B cell (primary cell): ENCODE measurements at regions not wholly inside any gene's neighbourhood (a gene's known extent, or its start where the extent isn't known, plus 50 kb on each side); places are given as distances from the start of the nearest gene placed in this dataset.

Experiments used
- ATAC-seq: fragments of 200-7000 bp; cut with Tn5 transposase; one replicate; pipeline ENCODE4 v1.10.0; 2021; ENCODE audit warnings: low read depth, mild to moderate bottlenecking, moderate number of reproducible peaks, moderate library complexity
- CTCF ChIA-PET: fragments of 350-600 bp; sonication (Branson Sonifier 250); formaldehyde crosslinking; loops from one replicate; lab custom pipeline; 2021; ENCODE audit warnings: antibody characterized with exemption, inconsistent platforms; lab: Charles Lee
- POLR2A ChIA-PET: fragments of 350-600 bp; sonication (Branson Sonifier 250); formaldehyde crosslinking; loops from one replicate; lab custom pipeline; 2021; ENCODE audit warnings: antibody characterized with exemption; lab: Charles Lee
- DNase-seq: peaks from one replicate; pipeline ENCODE4 v3.0.0; 2013
- H2AFZ ChIP-seq: 2 replicates; pipeline ENCODE4 v1.6.1; 2012; ENCODE audit warnings: mild to moderate bottlenecking, low read depth, low read length; ENCODE audit not compliant: insufficient read depth, poor library complexity, severe bottlenecking
- H3K27ac ChIP-seq, 2 donors: 1 replicate in 1 of 2; 2 replicates in 1 of 2; pipeline ENCODE4 v1.5.1; 2012 to 2013; ENCODE audit warnings: low read length in 2 of 2, mild to moderate bottlenecking in 2 of 2, moderate library complexity in 1 of 2
- H3K27me3 ChIP-seq, 4 experiments: fragments of 200-600 bp in 1 of 4; sonication (generic) in 1 of 4; replicated peaks in 1 of 4; 1 replicate in 2 of 4; 2 replicates in 2 of 4; pipeline versions ENCODE4 v1.6.1 to v1.7.0; 2013 to 2016; ENCODE audit warnings: low read length in 3 of 4, mild to moderate bottlenecking in 2 of 4, mixed read lengths in 1 of 4, moderate library complexity in 1 of 4; ENCODE audit not compliant: insufficient read depth in 4 of 4, control insufficient read depth in 3 of 4; ENCODE audit errors: control extremely low read depth in 1 of 4
- H3K36me3 ChIP-seq, 2 experiments: replicated peaks in 1 of 2; 1 replicate in 1 of 2; 2 replicates in 1 of 2; pipeline versions ENCODE4 v1.6.1 to v1.7.1; 2013; ENCODE audit warnings: low read length in 1 of 2; ENCODE audit not compliant: insufficient read depth in 2 of 2, control insufficient read depth in 1 of 2; ENCODE audit errors: control extremely low read depth in 1 of 2, extremely low read depth in 1 of 2
- H3K4me1 ChIP-seq, 2 donors: fragments of 200-600 bp in 1 of 2; sonication (generic) in 1 of 2; 1 replicate in 1 of 2; 2 replicates in 1 of 2; pipeline versions ENCODE4 v1.5.1 to v1.6.1; 2013 to 2017; ENCODE audit warnings: low read length in 2 of 2; ENCODE audit not compliant: control insufficient read depth in 2 of 2, insufficient read depth in 2 of 2
- H3K4me2 ChIP-seq: replicated peaks from 2 replicates; pipeline ENCODE3; 2012; ENCODE audit warnings: mild to moderate bottlenecking, low read depth, low read length; ENCODE audit not compliant: poor library complexity, severe bottlenecking
- H3K4me3 ChIP-seq, 5 experiments: fragments of 200-600 bp in 1 of 5; sonication (generic) in 1 of 5; 1 replicate in 3 of 5; 2 replicates in 2 of 5; pipeline versions ENCODE4 v1.5.1 to v1.7.0; 2011 to 2016; ENCODE audit warnings: low read length in 4 of 5, mild to moderate bottlenecking in 4 of 5, low read depth in 2 of 5, control low read depth in 1 of 5, moderate library complexity in 1 of 5; ENCODE audit not compliant: insufficient read depth in 1 of 5; ENCODE audit errors: control extremely low read depth in 1 of 5, extremely low read depth in 1 of 5
- H3K79me2 ChIP-seq: fragments of 200-600 bp; sonication (generic); one replicate; pipeline ENCODE4 v1.6.0; 2016; ENCODE audit warnings: low read length; ENCODE audit not compliant: control insufficient read depth, insufficient read depth
- H3K9ac ChIP-seq: fragments of 200-600 bp; sonication (generic); 2 replicates; pipeline ENCODE4 v1.6.1; 2017; ENCODE audit warnings: mild to moderate bottlenecking, low read length, moderate library complexity
- H3K9me3 ChIP-seq, 3 donors: one replicate each; pipeline versions ENCODE4 v1.6.1 to v1.7.1; 2013; ENCODE audit warnings: low read length in 2 of 3; ENCODE audit not compliant: control insufficient read depth in 2 of 3, insufficient read depth in 1 of 3; ENCODE audit errors: control extremely low read depth in 1 of 3
- H4K20me1 ChIP-seq: 2 replicates; pipeline ENCODE4 v1.6.0; 2012; ENCODE audit warnings: mild to moderate bottlenecking, low read length; ENCODE audit not compliant: insufficient read depth, control insufficient read depth, poor library complexity, severe bottlenecking
- H3K27ac Mint-ChIP-seq: one replicate; pipeline ENCODE4 v1.8.0; 2021; ENCODE audit warnings: mixed read lengths
- H3K27me3 Mint-ChIP-seq: one replicate; pipeline ENCODE4 v1.8.0; 2021; ENCODE audit warnings: mixed read lengths
- H3K4me1 Mint-ChIP-seq: one replicate; pipeline ENCODE4 v1.8.0; 2021; ENCODE audit warnings: mixed read lengths
- H3K4me3 Mint-ChIP-seq: one replicate; pipeline ENCODE4 v1.8.0; 2021; ENCODE audit warnings: mixed read lengths
- H3K9me3 Mint-ChIP-seq: one replicate; pipeline ENCODE4 v1.8.0; 2022; ENCODE audit warnings: mixed read lengths; ENCODE audit not compliant: insufficient read depth
- CTCF ChIP-seq: fragments of 200-600 bp; IDR thresholded peaks from one replicate; pipeline ENCODE4 v1.8.0; 2022; ENCODE audit warnings: antibody characterized with exemption, mild to moderate bottlenecking
- EZH2 ChIP-seq: IDR thresholded peaks from 2 replicates; pipeline ENCODE4 v1.6.1; 2012; ENCODE audit warnings: borderline replicate concordance, low read depth, mild to moderate bottlenecking, moderate library complexity, low read length; ENCODE audit not compliant: insufficient read depth, poor library complexity, severe bottlenecking
- WGBS: methylation state at CpG from one replicate; pipeline ENCODE4 v1.1.5; 2013; ENCODE audit warnings: missing lambda C conversion rate; ENCODE audit not compliant: insufficient coverage; 5-methylcytosine and 5-hydroxymethylcytosine counted together
- intact Hi-C: fragments of 100-400 bp; cut with micrococcal nuclease; formaldehyde crosslinking; loops from one replicate; pipeline ENCODE4 v1.10.0; 2022

GRCh38 chr7:20269726-20270125 lies 52.5 kb upstream of the MACC1 start:
- Mint-ChIP-seq H3K27ac (no peak overlapping the region), H3K27me3 (no peaks in the 10 kb centered on the region), H3K9me3 (no peaks in the 10 kb centered on the region), H3K4me1 (peaks cover 12% of the 10 kb centered on the region), H3K4me3 (no peak overlapping the region)
- Histone ChIP-seq H3K9ac (no peak overlapping the region), H4K20me1 (no peaks in the 10 kb centered on the region), H3K9me3 (no peaks in the 10 kb centered on the region), H3K27ac (no peak overlapping the region), H3K27me3 (no peaks in the 10 kb centered on the region), H3K4me2 (no peak overlapping the region), H3K36me3 (no peaks in the 10 kb centered on the region), H3K79me2 (no peaks in the 10 kb centered on the region), H2AFZ (no peak overlapping the region), H3K4me3 (no peak overlapping the region), H3K4me1 (peaks cover 0 to 4% of the 10 kb centered on the region in 2 donors)
- CTCF ChIA-PET, result no interaction called here
- POLR2A ChIA-PET, result no interaction called here
- ATAC-seq (no peak), DNase-seq (no peak)
- TF ChIP-seq CTCF, result no peak
- TF ChIP-seq EZH2, result no peak
- intact Hi-C loops, result no loop called here

- CTCF ChIA-PET, result interaction anchor here (1.3 to 1.9 kb wide), 2 partner anchors 11 to 41 kb away, joined by 3 to 4 read pairs; no protein-coding TSS in a partner anchor
- no peak overlapping the region for H3K27ac Mint-ChIP-seq
- no peak overlapping the region for H3K4me3 Mint-ChIP-seq
- H3K9ac ChIP-seq, result no peak overlapping the region
- no peak for ATAC-seq
- no peaks in the 10 kb centered on the region for H3K27me3 Mint-ChIP-seq
- WGBS, result 100% methylated on average over 1 of the region's 2 CpGs
- no peak overlapping the region for H3K27ac ChIP-seq
- POLR2A ChIA-PET, result no interaction called here
- no peak for DNase-seq
- peaks cover 12% of the 10 kb centered on the region for H3K4me1 Mint-ChIP-seq
- TF ChIP-seq CTCF (no peak), EZH2 (no peak)
- H3K4me3 ChIP-seq, result no peak overlapping the region
- no peaks in the 10 kb centered on the region for H3K36me3 ChIP-seq
- H2AFZ ChIP-seq, result no peak overlapping the region
- no peaks in the 10 kb centered on the region for H3K9me3 ChIP-seq
- no peaks in the 10 kb centered on the region for H4K20me1 ChIP-seq
- peaks cover 0 to 4% of the 10 kb centered on the region in 2 donors for H3K4me1 ChIP-seq
- H3K9me3 Mint-ChIP-seq, result no peaks in the 10 kb centered on the region
- H3K27me3 ChIP-seq, result no peaks in the 10 kb centered on the region
- no peak overlapping the region for H3K4me2 ChIP-seq
- intact Hi-C loops, result no loop called here
- H3K79me2 ChIP-seq, result no peaks in the 10 kb centered on the region
Measured at GRCh38 chr7:20270371-20270770, 53.2 kb upstream of the MACC1 start.
